ENCODE measurements at regions not wholly inside any gene's neighbourhood (a gene's known extent, or its start where the extent isn't known, plus 50 kb on each side); places are given as distances from the start of the nearest gene placed in this dataset.
A peak's percentile ranks its signal among the peaks of the same experiment; 100 is the strongest.

DNA sequence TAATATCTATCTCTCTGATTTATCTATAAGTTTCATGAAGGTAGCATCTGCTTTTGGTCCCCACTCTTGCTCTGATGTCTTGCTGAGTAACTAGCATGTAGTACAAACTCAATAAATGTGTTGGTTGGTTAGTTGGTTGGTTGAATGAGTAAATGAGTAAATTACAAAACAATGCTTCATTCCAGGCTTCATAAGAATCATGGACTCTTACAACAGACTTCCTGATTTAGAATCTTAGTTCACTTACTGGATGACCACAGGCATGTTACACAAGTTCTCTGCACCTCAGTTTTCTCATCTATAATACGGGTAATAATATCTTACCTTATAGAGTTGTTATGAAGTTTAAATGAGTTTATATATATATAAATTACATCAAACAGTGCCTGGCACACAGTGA is 98.6 kb downstream of the ZNF281 start:
- TF ChIP-seq FOXP2 (optimal IDR thresholded peaks at IDR 0.05; ENCODE audit: control extremely low read depth, extremely low read length, insufficient read depth) (no peak), EZH2 (IDR thresholded peaks at IDR 0.05) (no peak), POLR2AphosphoS5 (IDR thresholded peaks at IDR 0.05; ENCODE audit: borderline replicate concordance, low read depth, low read length) (no peak)
- H3K27ac ChIP-seq: no peak overlapping the region
- no peak overlapping the region for H3K9ac ChIP-seq (ENCODE audit: insufficient read length)
- H3K9me3 ChIP-seq (ENCODE audit: low read depth, low read length): no peaks in the 10 kb centered on the region
- H3K4me3 ChIP-seq: no peak overlapping the region
- H3K36me3 ChIP-seq (ENCODE audit: insufficient read depth, low read length): no peaks in the 10 kb centered on the region
- no peak for DNase-seq (ENCODE audit: low read depth, low spot score)

DNA sequence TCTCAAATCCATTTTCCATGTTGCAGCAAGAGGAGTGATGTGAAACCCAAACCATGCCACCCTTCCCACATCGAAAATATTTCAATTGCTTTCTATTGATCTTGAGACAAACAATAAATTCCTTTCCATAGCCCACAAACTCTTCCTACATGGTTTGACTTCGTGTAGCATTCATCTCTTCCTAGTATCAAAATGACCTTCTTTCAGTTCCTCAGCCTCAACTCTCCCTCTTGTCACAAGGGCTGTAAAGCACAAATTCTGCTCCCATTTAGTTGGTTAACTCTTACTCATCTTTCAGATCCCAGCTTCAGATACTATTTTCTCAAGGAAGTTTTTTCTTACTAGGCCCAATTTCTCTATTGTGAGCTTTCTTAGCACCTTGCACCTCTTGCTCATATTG is 99.0 kb downstream of the ZNF281 start:
- no peak overlapping the region for H3K9ac ChIP-seq (ENCODE audit: insufficient read length)
- no peak for DNase-seq (ENCODE audit: low read depth, low spot score)
- no peaks in the 10 kb centered on the region for H3K9me3 ChIP-seq (ENCODE audit: low read depth, low read length)
- H3K36me3 ChIP-seq (ENCODE audit: insufficient read depth, low read length): no peaks in the 10 kb centered on the region
- no peak overlapping the region for H3K4me3 ChIP-seq
- no peak overlapping the region for H3K27ac ChIP-seq
- TF ChIP-seq FOXP2 (optimal IDR thresholded peaks at IDR 0.05; ENCODE audit: control extremely low read depth, extremely low read length, insufficient read depth) (no peak), EZH2 (IDR thresholded peaks at IDR 0.05) (no peak), POLR2AphosphoS5 (IDR thresholded peaks at IDR 0.05; ENCODE audit: borderline replicate concordance, low read depth, low read length) (no peak)

DNA sequence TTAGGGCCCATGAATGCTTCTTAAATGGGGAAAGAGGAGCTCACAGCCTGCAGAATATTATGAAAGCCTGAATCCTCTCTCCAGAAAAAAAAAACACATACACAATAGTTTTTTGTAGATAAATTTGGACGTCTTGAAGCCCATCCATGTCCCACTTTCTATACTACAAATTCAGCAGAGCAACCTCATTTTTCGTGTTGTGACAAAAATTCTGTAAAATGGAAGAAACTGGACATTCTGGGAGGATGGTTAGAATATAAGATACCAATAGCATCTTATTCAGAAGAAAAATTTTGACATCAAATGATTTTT is 102.1 kb downstream of the ZNF281 start:
- Histone ChIP-seq H3K4me3 (no peak overlapping the region), H3K27ac (no peak overlapping the region), H3K9ac (ENCODE audit: insufficient read length) (no peak overlapping the region), H3K9me3 (ENCODE audit: low read depth, low read length) (no peaks in the 10 kb centered on the region), H3K36me3 (ENCODE audit: insufficient read depth, low read length) (no peaks in the 10 kb centered on the region)
- DNase-seq (ENCODE audit: low read depth, low spot score): no peak
- no peak for TF ChIP-seq EZH2 (IDR thresholded peaks at IDR 0.05)
- TF ChIP-seq POLR2AphosphoS5 (IDR thresholded peaks at IDR 0.05; ENCODE audit: borderline replicate concordance, low read depth, low read length): no peak
- no peak for TF ChIP-seq FOXP2 (optimal IDR thresholded peaks at IDR 0.05; ENCODE audit: control extremely low read depth, extremely low read length, insufficient read depth)

DNA sequence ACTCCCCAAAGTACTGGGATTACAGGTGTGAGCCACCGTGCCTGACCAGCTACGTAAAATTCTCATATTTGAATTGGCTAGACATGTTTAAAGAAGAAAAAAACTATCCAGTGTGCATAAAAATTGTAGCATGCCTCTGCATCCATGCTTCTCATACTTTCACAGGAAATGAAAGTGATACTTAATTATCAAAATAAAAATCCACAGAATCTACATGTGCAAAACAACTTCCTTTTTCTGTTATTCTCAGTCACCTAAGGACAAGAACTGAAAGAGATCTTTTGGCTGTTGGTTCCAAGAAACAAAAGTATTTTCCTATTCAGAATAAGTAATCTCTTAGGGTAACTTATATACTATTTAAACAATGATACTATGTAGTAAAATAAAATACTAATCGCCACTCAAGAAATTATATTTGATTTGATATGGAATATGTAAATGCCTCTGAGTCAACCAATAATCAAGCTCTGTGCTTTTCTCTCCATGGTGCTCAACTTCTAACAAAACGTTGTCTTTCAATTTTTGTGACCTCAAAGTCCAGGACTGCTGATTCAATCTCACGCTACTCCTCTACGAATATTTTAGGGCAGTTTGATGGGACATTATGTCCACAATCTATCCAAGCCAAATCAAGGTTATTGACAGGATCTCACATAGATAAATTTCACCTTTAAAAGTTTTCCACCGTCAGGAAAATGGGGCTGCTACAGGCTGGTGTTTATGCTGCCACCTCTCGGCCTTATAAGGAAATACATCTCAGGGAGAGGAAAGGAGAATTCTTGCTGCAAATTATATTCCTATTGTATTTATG is 102.7 kb downstream of the ZNF281 start:
- DNase-seq (ENCODE audit: low read depth, low spot score): no peak
- Histone ChIP-seq H3K4me3 (no peak overlapping the region), H3K36me3 (ENCODE audit: insufficient read depth, low read length) (no peaks in the 10 kb centered on the region), H3K9me3 (ENCODE audit: low read depth, low read length) (no peaks in the 10 kb centered on the region), H3K9ac (ENCODE audit: insufficient read length) (no peak overlapping the region), H3K27ac (no peak overlapping the region)
- TF ChIP-seq POLR2AphosphoS5 (IDR thresholded peaks at IDR 0.05; ENCODE audit: borderline replicate concordance, low read depth, low read length): no peak
- no peak for TF ChIP-seq EZH2 (IDR thresholded peaks at IDR 0.05)

DNA sequence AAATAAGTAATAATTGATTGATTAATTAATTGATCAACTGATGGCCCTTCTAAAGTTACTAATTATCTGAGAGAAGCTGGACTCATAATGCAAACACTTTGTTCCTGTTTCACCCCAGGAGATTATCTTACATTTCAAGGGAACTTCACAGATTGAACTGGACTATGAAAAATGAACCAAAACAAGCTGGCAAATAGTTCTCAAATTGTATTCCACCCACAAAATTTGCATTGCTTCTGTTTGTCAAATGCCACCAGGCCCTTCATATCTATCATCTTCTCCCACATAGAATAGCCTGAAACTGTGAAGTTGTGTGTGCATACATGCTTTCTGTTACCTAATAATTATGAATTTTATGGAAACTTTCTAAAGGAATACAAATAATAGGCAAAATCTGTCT is 104.0 kb downstream of the ZNF281 start:
- Histone ChIP-seq H3K36me3 (ENCODE audit: insufficient read depth, low read length) (no peaks in the 10 kb centered on the region), H3K27ac (no peak overlapping the region), H3K9ac (ENCODE audit: insufficient read length) (no peak overlapping the region), H3K9me3 (ENCODE audit: low read depth, low read length) (no peaks in the 10 kb centered on the region), H3K4me3 (no peak overlapping the region)
- no peak for DNase-seq (ENCODE audit: low read depth, low spot score)
- no peak for TF ChIP-seq FOXP2 (optimal IDR thresholded peaks at IDR 0.05; ENCODE audit: control extremely low read depth, extremely low read length, insufficient read depth)
- TF ChIP-seq EZH2 (IDR thresholded peaks at IDR 0.05): no peak
- no peak for TF ChIP-seq POLR2AphosphoS5 (IDR thresholded peaks at IDR 0.05; ENCODE audit: borderline replicate concordance, low read depth, low read length)

DNA sequence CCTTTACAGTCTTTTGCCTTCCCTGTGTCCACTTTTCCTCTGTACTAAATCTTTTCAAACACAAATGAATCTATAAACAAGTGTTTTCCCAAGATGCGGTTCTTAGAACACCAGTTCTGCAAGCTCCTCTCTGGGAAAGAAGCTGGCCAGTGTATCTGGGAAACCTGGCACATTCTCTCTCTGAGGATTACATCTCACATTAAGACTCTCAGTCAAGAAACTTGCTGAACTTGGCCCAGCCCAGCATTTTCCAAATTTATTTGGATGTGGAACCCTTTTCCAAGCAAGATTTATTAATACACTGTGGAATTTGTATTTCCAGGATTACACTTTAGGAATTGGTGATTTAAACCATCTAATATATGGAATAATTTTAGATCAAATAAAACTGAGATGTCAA is 105.7 kb downstream of the ZNF281 start:
- TF ChIP-seq EZH2 (IDR thresholded peaks at IDR 0.05) (no peak), POLR2AphosphoS5 (IDR thresholded peaks at IDR 0.05; ENCODE audit: borderline replicate concordance, low read depth, low read length) (no peak), FOXP2 (optimal IDR thresholded peaks at IDR 0.05; ENCODE audit: control extremely low read depth, extremely low read length, insufficient read depth) (no peak)
- Histone ChIP-seq H3K9me3 (ENCODE audit: low read depth, low read length) (no peaks in the 10 kb centered on the region), H3K9ac (ENCODE audit: insufficient read length) (no peak overlapping the region), H3K36me3 (ENCODE audit: insufficient read depth, low read length) (no peaks in the 10 kb centered on the region), H3K4me3 (no peak overlapping the region), H3K27ac (no peak overlapping the region)
- DNase-seq (ENCODE audit: low read depth, low spot score): no peak

DNA sequence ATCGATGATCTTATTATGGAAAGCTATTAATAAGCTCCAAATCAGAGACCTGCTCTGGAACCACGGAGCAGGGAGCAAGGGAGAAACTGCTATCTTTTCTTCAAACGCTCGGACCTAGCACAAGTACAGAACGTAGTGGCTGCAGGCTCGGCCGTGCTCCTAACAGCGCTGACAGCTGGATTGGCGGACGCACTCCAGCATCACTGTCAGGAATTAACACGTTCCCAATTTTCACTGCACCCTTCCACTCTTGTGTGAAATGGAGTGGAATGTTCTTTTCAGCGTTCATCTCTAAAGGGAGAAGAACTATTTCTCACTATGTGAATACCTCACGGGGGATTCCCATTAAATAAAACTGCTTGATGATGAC is 106.9 kb downstream of the ZNF281 start:
- TF ChIP-seq EZH2 (IDR thresholded peaks at IDR 0.05) (no peak), POLR2AphosphoS5 (IDR thresholded peaks at IDR 0.05; ENCODE audit: borderline replicate concordance, low read depth, low read length) (no peak), FOXP2 (optimal IDR thresholded peaks at IDR 0.05; ENCODE audit: control extremely low read depth, extremely low read length, insufficient read depth) (no peak)
- no peak overlapping the region for H3K9ac ChIP-seq (ENCODE audit: insufficient read length)

DNA sequence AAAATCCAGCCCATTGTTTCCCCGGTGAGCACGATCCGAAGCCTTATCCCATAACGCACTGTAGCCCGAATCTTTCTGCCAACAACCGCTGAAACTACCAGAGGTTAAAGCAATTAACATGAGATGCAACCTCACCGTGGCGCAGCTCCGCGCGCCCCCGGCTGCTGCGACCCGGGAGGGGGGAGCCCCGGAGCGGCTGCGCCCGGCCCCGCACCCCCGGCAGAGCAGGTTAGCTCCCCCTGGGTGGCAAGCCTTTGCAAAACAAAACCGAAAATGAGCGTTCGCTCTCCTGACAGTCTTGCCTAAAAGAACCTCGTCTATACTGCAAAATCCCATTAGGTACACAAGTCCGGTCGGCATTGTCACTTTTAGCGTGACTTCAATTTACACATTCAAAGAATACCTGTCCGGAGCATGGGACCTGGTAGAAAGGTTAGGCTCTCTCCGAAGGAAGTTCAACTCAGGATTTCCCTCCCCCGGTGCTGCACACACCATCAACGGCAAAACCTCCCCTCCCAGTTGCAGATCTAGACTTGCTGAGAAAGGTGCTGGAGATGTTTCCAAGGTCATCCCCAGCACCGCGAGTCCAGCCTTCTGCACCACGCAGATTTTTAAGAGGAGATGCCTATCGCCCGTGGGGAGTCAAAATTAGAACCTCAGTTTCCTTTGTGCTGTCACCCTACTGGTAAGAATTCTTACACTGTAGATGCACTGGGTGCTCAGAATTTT is 107.5 kb downstream of the ZNF281 start:
- H3K36me3 ChIP-seq (ENCODE audit: insufficient read depth, low read length): no peaks in the 10 kb centered on the region
- H3K9ac ChIP-seq (ENCODE audit: insufficient read length): peak overlapping the region; percentile 37

More for the DNA sequence above, 106.9 kb downstream of the ZNF281 start:
- no peak overlapping the region for H3K27ac ChIP-seq
- H3K9me3 ChIP-seq (ENCODE audit: low read depth, low read length): no peaks in the 10 kb centered on the region
- peak overlapping the region; percentile 76 for H3K4me3 ChIP-seq
- H3K36me3 ChIP-seq (ENCODE audit: insufficient read depth, low read length): no peaks in the 10 kb centered on the region
- no peak for DNase-seq (ENCODE audit: low read depth, low spot score)

More for the DNA sequence above, 107.5 kb downstream of the ZNF281 start:
- H3K4me3 ChIP-seq: peak overlapping the region; percentile 76
- TF ChIP-seq EZH2 (IDR thresholded peaks at IDR 0.05): no peak
- no peak for TF ChIP-seq FOXP2 (optimal IDR thresholded peaks at IDR 0.05; ENCODE audit: control extremely low read depth, extremely low read length, insufficient read depth)
- no peak for TF ChIP-seq POLR2AphosphoS5 (IDR thresholded peaks at IDR 0.05; ENCODE audit: borderline replicate concordance, low read depth, low read length)
- H3K9me3 ChIP-seq (ENCODE audit: low read depth, low read length): no peaks in the 10 kb centered on the region
- no peak for DNase-seq (ENCODE audit: low read depth, low spot score)
- no peak overlapping the region for H3K27ac ChIP-seq
